A673 (cell line): ENCODE measurements at regions not wholly inside any gene's neighbourhood (a gene's known extent, or its start where the extent isn't known, plus 50 kb on each side); places are given as distances from the start of the nearest gene placed in this dataset.

Source experiments
- CTCF ChIP-seq: fragments of 300-800, 200-600 bp; sonication (generic); conservative IDR thresholded peaks from 2 replicates; pipeline ENCODE4 v1.5.1; 2017; ENCODE audit warnings: low read depth, mild to moderate bottlenecking, antibody characterized with exemption, low read length, moderate library complexity, mixed read lengths
- EZH2 ChIP-seq: fragments of 200-600 bp; sonication (generic); IDR thresholded peaks from 2 replicates; pipeline ENCODE4 v1.6.1; 2017; ENCODE audit warnings: borderline replicate concordance, low read depth, mild to moderate bottlenecking, mixed read lengths, antibody characterized with exemption, low read length; ENCODE audit not compliant: poor library complexity, severe bottlenecking

DNA sequence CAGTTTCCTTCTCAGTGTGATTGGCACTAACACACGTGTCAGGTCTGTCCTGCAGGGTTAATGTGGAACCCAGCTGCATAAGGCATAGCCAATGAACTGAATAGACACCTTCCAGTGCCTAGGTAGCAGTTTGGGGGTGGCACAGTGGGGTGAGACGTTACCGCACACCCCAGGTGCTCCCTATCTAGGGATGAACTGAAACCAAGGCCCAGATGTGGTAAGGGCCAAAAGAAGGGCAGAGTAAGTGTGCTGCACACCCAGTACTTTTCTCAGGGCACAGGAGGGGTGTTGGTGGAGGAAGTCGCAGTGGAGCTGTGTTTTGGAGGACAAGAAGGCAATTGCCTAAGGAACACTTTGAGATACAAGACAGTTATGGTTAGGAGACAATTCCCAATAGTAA, 317.9 kb upstream of the TSHZ3 start:
- no peak for TF ChIP-seq CTCF
- no peak for TF ChIP-seq EZH2
